Activated T-helper 17 cell treated with anti-CD3 and anti-CD28 coated beads, Interleukin-2, amount 50 U/mL, for 72 hours (primary cell): ENCODE measurements at regions not wholly inside any gene's neighbourhood (a gene's known extent, or its start where the extent isn't known, plus 50 kb on each side); places are given as distances from the start of the nearest gene placed in this dataset.

ENCODE experiments used
- ATAC-seq: fragments of 150-1000 bp; cut with Tn5 transposase; replicated peaks from 2 replicates; pipeline ENCODE4 v1.10.0; 2021; ENCODE audit warnings: mild to moderate bottlenecking, moderate library complexity
- H3K27ac Mint-ChIP-seq: one replicate; pipeline ENCODE4 v1.8.0; 2022; ENCODE audit warnings: mixed read lengths
- H3K27me3 Mint-ChIP-seq: one replicate; pipeline ENCODE4 v1.8.0; 2022; ENCODE audit warnings: mixed read lengths
- H3K36me3 Mint-ChIP-seq: one replicate; pipeline ENCODE4 v1.8.0; 2022; ENCODE audit warnings: low read depth, mild to moderate bottlenecking, mixed read lengths
- H3K4me1 Mint-ChIP-seq: one replicate; pipeline ENCODE4 v1.8.0; 2022; ENCODE audit warnings: mixed read lengths
- H3K4me3 Mint-ChIP-seq: one replicate; pipeline ENCODE4 v1.8.0; 2022; ENCODE audit warnings: mild to moderate bottlenecking, mixed read lengths
- H3K9me3 Mint-ChIP-seq: one replicate; pipeline ENCODE4 v1.8.0; 2022; ENCODE audit warnings: mixed read lengths

DNA sequence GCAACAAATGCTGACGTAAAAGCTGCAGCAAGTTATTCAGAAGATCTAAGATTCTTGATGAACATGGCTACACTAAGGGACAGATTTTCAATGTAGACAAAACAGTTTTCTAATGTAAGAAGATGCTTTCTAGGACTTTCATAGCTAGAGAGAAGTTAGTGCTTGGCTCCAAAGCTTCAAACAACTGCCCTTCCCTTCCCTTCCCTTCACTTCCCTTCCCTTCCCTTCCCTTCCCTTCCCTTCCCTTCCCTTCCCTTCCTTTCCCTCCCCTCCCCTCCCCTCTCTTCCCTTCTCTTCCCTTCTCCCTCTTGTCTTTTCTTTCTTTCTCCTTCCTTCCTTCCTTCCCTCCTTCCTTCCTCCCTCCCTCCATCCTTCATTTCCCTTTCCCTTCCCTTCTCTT is 365.3 kb upstream of the ADGRL4 start:
- Mint-ChIP-seq H3K4me1 (no peaks in the 10 kb centered on the region), H3K27me3 (no peaks in the 10 kb centered on the region), H3K4me3 (no peak overlapping the region), H3K27ac (no peak overlapping the region), H3K36me3 (no peaks in the 10 kb centered on the region), H3K9me3 (peaks cover 4% of the 10 kb centered on the region)
- no peak for ATAC-seq

DNA sequence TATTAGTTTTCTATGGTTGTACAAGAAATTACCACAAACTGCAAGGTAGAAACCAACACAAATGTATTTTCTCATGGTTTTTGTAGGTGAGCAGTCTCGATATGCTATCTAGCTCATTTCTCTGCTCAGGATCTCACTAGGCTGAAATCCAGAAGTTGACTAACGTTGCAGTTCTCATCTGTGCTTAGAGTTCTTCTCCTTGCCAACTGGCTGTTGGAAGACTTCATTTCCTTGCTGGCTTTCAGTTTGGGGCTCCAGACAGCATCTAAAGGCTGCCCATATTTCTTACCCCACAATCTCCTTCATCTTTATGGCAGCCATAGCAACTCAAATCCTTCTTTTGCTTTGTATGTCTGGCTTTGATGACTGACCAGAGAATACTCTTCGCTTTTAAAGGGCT is 362.6 kb upstream of the ADGRL4 start:
- H3K4me3 Mint-ChIP-seq: no peak overlapping the region
- ATAC-seq: no peak
- H3K36me3 Mint-ChIP-seq: no peaks in the 10 kb centered on the region
- no peak overlapping the region for H3K27ac Mint-ChIP-seq
- H3K9me3 Mint-ChIP-seq: no peaks in the 10 kb centered on the region
- H3K27me3 Mint-ChIP-seq: no peaks in the 10 kb centered on the region
- H3K4me1 Mint-ChIP-seq: no peaks in the 10 kb centered on the region

DNA sequence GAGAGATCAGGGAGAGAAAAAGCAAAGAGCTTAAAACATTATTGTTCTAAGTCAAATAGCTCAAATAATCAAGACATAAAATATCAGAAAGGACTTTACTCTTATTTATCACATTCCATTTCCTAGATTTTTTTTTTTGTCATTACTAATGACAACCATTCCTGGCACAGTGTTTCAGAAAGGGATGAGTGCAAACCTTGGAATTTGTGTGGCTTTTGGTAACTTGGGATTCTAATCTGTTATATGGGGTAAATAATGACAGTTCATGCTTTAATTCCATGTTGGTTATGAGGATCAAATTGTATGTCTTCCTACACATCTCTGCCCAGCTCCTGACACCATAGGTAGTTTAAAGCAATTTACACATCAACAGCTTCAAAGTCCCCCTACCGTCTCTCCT is 358.4 kb upstream of the ADGRL4 start:
- no peaks in the 10 kb centered on the region for H3K27me3 Mint-ChIP-seq
- ATAC-seq: no peak
- H3K9me3 Mint-ChIP-seq: no peaks in the 10 kb centered on the region
- no peak overlapping the region for H3K4me3 Mint-ChIP-seq
- no peaks in the 10 kb centered on the region for H3K4me1 Mint-ChIP-seq
- H3K36me3 Mint-ChIP-seq: no peaks in the 10 kb centered on the region
- H3K27ac Mint-ChIP-seq: no peak overlapping the region

DNA sequence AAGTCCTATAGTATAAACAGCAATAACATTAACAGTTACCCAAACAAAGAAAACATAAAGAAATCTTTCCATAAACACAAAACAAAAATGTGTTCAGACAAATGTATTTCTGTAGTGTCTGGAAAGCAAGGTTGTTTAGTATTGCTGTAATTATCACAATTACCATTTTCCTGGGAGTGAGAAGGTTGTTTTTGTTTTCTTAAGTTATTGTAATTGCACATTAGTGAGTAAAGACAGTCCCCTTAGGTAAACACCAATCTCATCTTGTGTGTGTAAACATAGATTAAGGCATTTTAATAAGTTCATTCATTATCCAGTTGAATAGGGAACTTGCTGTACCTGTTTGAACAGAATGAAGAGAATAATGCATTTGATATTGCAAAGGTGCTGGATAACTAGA is 356.9 kb upstream of the ADGRL4 start:
- Mint-ChIP-seq H3K9me3 (no peaks in the 10 kb centered on the region), H3K36me3 (no peaks in the 10 kb centered on the region), H3K4me3 (no peak overlapping the region), H3K27ac (no peak overlapping the region), H3K27me3 (no peaks in the 10 kb centered on the region), H3K4me1 (no peaks in the 10 kb centered on the region)
- ATAC-seq: no peak

DNA sequence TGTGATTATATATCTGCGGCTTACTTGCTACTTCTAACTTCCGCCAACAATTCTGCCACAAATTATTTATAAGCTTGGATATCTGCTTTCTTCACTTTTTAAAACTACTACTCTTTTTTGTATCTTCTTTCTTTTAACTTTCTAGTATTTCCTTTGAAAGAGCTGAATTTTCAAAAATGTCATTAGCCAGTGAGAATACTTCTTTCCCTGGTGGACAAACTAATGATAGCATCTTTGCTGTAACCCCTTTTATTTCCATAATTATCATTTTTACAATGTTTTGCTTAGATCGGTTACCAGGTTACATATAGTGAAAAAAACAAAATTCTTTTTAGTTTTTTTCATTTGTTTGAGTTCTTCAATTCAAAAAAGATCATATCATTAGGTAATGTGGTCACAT is 355.9 kb upstream of the ADGRL4 start:
- no peak for ATAC-seq
- H3K4me3 Mint-ChIP-seq: no peak overlapping the region

DNA sequence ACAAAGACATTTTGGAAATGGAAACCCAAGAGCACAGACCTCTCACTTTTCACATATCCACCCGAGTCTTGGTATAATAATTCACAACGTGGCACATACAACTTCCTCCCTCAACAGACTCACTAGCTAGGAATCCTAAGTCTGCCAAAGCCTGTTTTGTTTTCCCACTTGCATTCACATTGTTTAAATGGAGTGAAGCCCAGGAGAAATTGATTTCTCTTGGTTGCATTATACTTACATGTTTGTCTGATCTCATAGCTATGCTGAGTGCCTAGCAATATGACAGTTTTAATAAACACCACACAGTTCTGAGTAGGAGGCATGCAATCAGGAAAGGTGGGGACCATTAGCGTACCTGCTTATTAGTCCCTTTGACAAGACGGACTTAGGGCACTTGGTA is 348.6 kb upstream of the ADGRL4 start:
- H3K4me1 Mint-ChIP-seq: no peaks in the 10 kb centered on the region
- no peak overlapping the region for H3K4me3 Mint-ChIP-seq
- H3K27me3 Mint-ChIP-seq: no peaks in the 10 kb centered on the region
- ATAC-seq: no peak
- H3K36me3 Mint-ChIP-seq: no peaks in the 10 kb centered on the region
- no peaks in the 10 kb centered on the region for H3K9me3 Mint-ChIP-seq
- no peak overlapping the region for H3K27ac Mint-ChIP-seq

More for the DNA sequence above, 355.9 kb upstream of the ADGRL4 start:
- Mint-ChIP-seq H3K9me3 (no peaks in the 10 kb centered on the region), H3K27ac (no peak overlapping the region), H3K36me3 (no peaks in the 10 kb centered on the region), H3K27me3 (no peaks in the 10 kb centered on the region), H3K4me1 (no peaks in the 10 kb centered on the region)

DNA sequence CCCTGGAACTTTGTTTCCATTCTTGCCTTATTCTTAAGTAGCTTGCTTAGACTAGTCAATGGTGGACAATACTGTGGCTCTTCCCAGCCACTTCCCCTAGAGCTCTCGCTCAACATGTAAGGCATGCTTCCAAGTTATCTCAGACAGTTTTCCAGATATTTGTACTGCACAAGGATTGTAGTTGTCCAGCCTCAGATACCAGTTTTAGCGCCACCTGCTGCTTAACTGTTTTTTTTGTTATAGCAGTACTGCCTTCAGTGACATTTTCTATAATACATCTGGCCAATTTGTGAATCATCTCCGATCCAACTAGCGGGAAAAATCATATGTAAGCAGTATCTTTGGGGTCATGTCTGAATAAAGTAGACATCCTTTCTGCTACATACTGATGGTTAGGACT is 346.7 kb upstream of the ADGRL4 start:
- ATAC-seq: no peak
- no peaks in the 10 kb centered on the region for H3K27me3 Mint-ChIP-seq
- H3K36me3 Mint-ChIP-seq: no peaks in the 10 kb centered on the region

DNA sequence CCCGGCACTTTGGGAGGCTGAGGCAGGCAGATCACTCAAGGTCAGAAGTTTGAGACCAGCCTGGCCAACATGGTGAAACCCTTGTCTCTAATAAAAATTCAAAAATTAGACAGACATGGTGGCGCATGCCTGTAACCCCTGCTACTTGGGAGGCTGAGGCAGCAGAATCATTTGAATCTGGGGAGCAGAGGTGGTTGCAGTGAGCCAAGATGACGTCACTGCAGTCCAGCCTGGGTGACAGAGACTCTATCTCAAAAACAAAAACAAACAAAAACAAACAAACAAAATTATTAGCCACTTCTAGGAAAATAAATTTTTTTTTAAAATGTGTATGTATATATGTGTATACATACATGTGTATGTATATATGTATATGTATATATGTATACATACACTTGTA is 320.3 kb upstream of the ADGRL4 start:
- H3K27me3 Mint-ChIP-seq: no peaks in the 10 kb centered on the region
- no peak overlapping the region for H3K4me3 Mint-ChIP-seq
- no peak for ATAC-seq
- no peak overlapping the region for H3K27ac Mint-ChIP-seq
- H3K9me3 Mint-ChIP-seq: peaks cover 7% of the 10 kb centered on the region
- no peaks in the 10 kb centered on the region for H3K36me3 Mint-ChIP-seq
- H3K4me1 Mint-ChIP-seq: no peaks in the 10 kb centered on the region

More for the DNA sequence above, 346.7 kb upstream of the ADGRL4 start:
- Mint-ChIP-seq H3K4me1 (no peaks in the 10 kb centered on the region), H3K9me3 (no peaks in the 10 kb centered on the region), H3K27ac (no peak overlapping the region), H3K4me3 (no peak overlapping the region)

DNA sequence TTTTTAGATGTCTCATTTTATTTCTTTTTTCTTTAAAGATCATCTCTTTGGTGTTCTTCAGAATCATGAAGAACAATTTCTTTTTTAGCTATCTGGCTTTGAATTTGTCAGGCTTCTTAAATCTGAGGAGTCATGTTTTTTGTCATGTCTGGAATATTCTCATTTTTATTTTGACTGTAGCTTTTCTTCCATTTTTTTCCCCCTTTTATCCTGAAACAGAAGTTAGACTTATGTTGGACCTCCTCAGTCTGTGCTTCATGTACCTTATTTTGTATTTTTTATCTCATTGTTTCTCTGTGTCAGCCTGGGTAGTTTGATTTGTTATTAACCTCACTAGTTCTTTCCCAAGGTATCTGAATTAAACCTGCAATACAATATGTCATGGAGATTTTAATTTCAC is 319.2 kb upstream of the ADGRL4 start:
- ATAC-seq: no peak
- H3K9me3 Mint-ChIP-seq: peaks cover 7% of the 10 kb centered on the region
- no peaks in the 10 kb centered on the region for H3K4me1 Mint-ChIP-seq
- H3K36me3 Mint-ChIP-seq: no peaks in the 10 kb centered on the region
- no peaks in the 10 kb centered on the region for H3K27me3 Mint-ChIP-seq
- no peak overlapping the region for H3K4me3 Mint-ChIP-seq
- no peak overlapping the region for H3K27ac Mint-ChIP-seq

DNA sequence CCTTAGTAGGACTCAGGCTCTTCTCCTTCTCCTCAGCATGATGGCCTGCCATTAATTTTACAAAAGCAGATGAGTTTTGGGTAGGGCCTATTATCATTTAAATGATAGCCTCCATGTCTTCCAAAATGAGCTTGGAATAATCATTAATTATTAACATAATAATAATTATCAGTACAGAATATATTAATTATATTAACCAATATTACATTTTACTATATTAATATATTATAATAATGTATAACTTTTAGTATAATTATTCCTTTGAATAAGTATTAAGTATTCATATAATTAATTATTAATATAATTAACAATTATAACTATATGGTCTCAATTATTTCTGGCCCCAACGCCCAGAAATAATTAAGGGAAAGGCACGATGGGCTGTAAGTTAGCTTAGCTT is 318.6 kb upstream of the ADGRL4 start:
- no peak overlapping the region for H3K27ac Mint-ChIP-seq

DNA sequence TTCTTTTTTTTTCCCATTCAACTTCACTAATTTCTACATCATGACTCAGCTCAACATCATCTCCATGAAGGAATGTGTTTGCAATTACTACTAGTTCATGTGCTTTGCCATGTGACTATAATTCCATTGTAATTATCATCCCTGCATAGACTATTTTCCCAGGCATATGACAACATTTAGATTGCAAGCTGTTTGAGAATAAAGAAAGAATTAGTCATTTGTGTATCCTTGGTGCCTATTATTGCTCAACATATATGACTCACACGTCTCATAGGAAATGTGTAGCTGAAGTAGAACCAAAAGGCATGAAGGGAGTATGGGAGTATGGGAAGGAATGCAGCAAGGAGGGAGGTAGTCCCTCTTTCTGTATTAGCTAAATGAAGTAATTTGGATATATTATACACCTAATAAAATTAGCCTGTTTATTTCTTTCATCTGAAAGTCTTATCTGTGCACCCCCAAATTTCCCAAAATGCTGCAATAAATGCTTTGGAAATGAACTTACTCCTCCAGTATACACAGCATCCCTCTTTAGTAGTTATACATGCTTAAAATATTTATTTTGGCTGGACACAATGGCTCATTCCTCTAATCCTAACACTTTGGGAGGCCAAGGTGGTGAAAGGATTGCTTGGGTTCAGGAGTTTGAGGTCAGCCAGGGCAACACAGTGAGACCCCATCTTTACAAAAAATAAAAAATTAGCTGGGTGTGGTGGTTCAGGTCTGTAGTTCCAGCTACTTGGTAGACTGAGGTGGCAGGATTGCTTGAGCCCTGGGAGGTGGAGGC is 316.9 kb upstream of the ADGRL4 start:
- no peaks in the 10 kb centered on the region for H3K4me1 Mint-ChIP-seq
- peaks cover 7% of the 10 kb centered on the region for H3K9me3 Mint-ChIP-seq
- H3K27ac Mint-ChIP-seq: no peak overlapping the region
- H3K36me3 Mint-ChIP-seq: no peaks in the 10 kb centered on the region
- H3K27me3 Mint-ChIP-seq: no peaks in the 10 kb centered on the region
- no peak overlapping the region for H3K4me3 Mint-ChIP-seq
- no peak for ATAC-seq

More for the DNA sequence above, 318.6 kb upstream of the ADGRL4 start:
- no peaks in the 10 kb centered on the region for H3K36me3 Mint-ChIP-seq
- peaks cover 7% of the 10 kb centered on the region for H3K9me3 Mint-ChIP-seq
- no peak for ATAC-seq
- no peaks in the 10 kb centered on the region for H3K27me3 Mint-ChIP-seq
- H3K4me1 Mint-ChIP-seq: no peaks in the 10 kb centered on the region
- no peak overlapping the region for H3K4me3 Mint-ChIP-seq

DNA sequence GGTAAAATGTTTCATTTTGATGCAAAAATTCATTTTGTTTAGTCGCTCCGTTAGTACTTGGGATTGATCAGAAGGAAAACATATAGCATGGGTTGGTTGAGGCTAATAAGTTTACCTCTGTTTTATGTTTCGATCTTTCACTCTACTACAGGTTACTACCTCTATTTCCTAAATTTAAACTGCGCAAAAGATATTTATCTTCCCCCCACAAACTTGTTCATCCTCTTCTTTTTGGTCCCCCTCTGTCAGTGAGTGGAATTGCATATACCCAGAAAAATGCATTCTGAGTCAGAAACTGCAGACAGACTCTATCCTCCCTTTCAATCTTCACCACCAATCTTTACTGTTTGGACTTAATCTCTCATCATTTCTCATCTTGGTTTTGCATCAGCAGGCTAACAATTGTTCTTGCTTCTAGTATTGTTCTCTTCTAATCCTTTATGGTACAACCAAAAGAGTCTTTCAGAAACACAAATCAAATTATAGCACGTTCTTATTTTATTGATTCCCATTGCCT is 316.0 kb upstream of the ADGRL4 start:
- Mint-ChIP-seq H3K9me3 (peaks cover 7% of the 10 kb centered on the region), H3K27me3 (no peaks in the 10 kb centered on the region), H3K36me3 (no peaks in the 10 kb centered on the region), H3K4me1 (no peaks in the 10 kb centered on the region), H3K27ac (no peak overlapping the region), H3K4me3 (no peak overlapping the region)
- ATAC-seq: no peak

DNA sequence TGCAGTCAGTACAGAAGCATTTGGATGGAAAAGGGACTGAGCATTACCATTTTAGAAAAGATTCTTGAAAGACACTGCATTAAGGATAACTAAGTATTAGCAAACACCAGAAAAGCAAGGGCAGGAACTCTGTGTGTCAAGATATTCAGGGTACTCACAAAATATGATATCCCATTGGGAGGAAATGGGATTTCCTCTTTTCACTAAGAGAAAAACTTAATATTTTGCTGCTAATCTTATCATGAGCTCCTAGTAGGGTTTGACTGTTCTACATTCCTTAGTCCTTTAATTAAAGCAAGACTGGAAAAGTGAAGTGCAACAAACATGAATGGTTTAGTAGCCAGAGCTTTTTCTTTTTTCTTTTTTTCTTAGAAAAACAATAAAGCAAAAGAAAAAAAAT is 305.9 kb upstream of the ADGRL4 start:
- no peaks in the 10 kb centered on the region for H3K36me3 Mint-ChIP-seq
- no peaks in the 10 kb centered on the region for H3K9me3 Mint-ChIP-seq
- H3K4me3 Mint-ChIP-seq: no peak overlapping the region
- no peaks in the 10 kb centered on the region for H3K4me1 Mint-ChIP-seq
- no peaks in the 10 kb centered on the region for H3K27me3 Mint-ChIP-seq
- no peak overlapping the region for H3K27ac Mint-ChIP-seq
- ATAC-seq: no peak

DNA sequence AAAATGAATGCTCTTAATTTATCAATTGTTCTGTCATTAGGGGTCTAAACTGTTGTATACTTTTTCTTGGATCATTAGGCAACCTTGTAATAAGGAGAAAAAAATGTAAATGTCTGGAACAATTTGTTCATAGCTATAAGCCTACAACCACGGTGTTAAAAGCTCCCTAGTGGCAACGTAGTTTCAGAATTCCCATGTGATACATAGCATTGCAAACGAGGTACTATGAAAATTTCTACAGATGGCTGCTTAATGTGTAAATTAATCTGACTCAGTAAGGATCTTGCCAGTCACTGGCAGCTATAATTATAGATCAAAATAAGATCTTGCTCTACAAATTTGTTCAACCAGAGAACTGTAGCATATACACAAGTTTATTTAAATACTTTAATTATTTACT is 304.1 kb upstream of the ADGRL4 start:
- no peak overlapping the region for H3K27ac Mint-ChIP-seq
- no peaks in the 10 kb centered on the region for H3K4me1 Mint-ChIP-seq
- no peaks in the 10 kb centered on the region for H3K27me3 Mint-ChIP-seq
- no peak overlapping the region for H3K4me3 Mint-ChIP-seq
- no peak for ATAC-seq
- no peaks in the 10 kb centered on the region for H3K9me3 Mint-ChIP-seq
- H3K36me3 Mint-ChIP-seq: no peaks in the 10 kb centered on the region

DNA sequence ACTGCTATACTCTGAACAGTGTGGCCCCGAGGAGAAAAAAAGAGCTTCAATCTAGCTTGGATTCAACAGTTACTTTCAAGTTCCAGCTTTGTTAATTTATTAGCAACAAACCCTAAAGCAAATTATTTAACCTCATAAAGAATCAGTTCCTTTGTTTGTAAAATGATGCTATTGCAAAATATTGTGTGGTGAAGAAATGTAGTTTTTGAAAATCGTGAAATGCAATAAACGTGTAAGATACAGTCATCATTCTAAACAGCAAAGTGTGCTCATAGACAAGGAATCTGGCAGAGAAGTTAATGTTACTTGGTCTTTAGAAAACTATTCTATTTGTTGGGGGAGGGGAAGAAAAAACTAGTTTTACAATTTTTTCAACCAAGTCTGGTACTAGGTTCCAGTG is 297.6 kb upstream of the ADGRL4 start:
- H3K36me3 Mint-ChIP-seq: no peaks in the 10 kb centered on the region
- H3K4me1 Mint-ChIP-seq: no peaks in the 10 kb centered on the region
- H3K4me3 Mint-ChIP-seq: no peak overlapping the region
- H3K27ac Mint-ChIP-seq: no peak overlapping the region
- H3K27me3 Mint-ChIP-seq: no peaks in the 10 kb centered on the region
- no peak for ATAC-seq
- H3K9me3 Mint-ChIP-seq: peaks cover 4% of the 10 kb centered on the region

DNA sequence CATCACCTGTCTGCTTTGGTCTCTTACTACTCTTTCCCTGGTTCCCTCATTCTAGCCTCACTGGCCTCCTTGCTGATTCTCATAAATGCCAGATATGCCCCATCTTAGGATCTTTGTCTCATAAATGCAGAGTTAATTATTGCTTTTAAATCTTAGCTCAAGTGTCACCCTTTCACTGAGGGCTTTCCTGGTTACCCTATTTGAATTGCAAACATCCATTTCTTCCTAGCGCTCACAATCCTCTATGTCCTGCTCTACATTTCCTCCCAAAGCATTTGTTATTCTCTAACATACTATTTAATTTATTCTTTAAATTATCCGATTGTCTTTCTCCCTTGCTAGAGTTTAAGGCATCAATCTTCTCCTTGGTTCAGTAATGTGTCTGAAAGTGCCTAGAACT is 296.5 kb upstream of the ADGRL4 start:
- Mint-ChIP-seq H3K4me3 (no peak overlapping the region), H3K9me3 (peaks cover 5% of the 10 kb centered on the region), H3K4me1 (no peaks in the 10 kb centered on the region), H3K27me3 (no peaks in the 10 kb centered on the region), H3K36me3 (no peaks in the 10 kb centered on the region), H3K27ac (no peak overlapping the region)
- no peak for ATAC-seq
